Astrocyte (in vitro differentiated cells and primary cell): ENCODE measurements at regions not wholly inside any gene's neighbourhood (a gene's known extent, or its start where the extent isn't known, plus 50 kb on each side); places are given as distances from the start of the nearest gene placed in this dataset.
A peak's percentile ranks its signal among the peaks of the same experiment; 100 is the strongest.

ENCODE experiments used
- DNase-seq: peaks from one replicate; pipeline ENCODE4 v3.0.0-alpha.2; 2010; ENCODE audit warnings: low read depth
- FAIRE-seq: peaks from 2 replicates; lab custom pipeline; 2011; peaks lifted over from hg19 to GRCh38; lab: Jason Lieb, UNC
- H2AFZ ChIP-seq: 2 replicates; pipeline ENCODE4 v1.6.0; 2012; ENCODE audit warnings: low read depth, low read length, inconsistent platforms
- H3K27ac ChIP-seq: 2 replicates; pipeline ENCODE4 v1.5.1; 2011; ENCODE audit warnings: low read depth, low read length, inconsistent platforms
- H3K27me3 ChIP-seq: 2 replicates; pipeline ENCODE4 v1.6.0; 2011; ENCODE audit warnings: low read length, inconsistent platforms; ENCODE audit not compliant: insufficient read depth
- H3K36me3 ChIP-seq: 2 replicates; pipeline ENCODE4 v1.5.1; 2011; ENCODE audit warnings: low read length, inconsistent platforms; ENCODE audit not compliant: insufficient read depth
- H3K4me1 ChIP-seq: 2 replicates; pipeline ENCODE4 v1.5.1; 2011; ENCODE audit warnings: low read length, inconsistent platforms; ENCODE audit not compliant: insufficient read depth
- H3K4me2 ChIP-seq: 2 replicates; pipeline ENCODE4 v1.6.0; 2012; ENCODE audit warnings: low read length, inconsistent platforms
- H3K4me3 ChIP-seq: 2 replicates; pipeline ENCODE4 v1.5.1; 2011; ENCODE audit warnings: low read depth, mild to moderate bottlenecking, low read length, inconsistent platforms; ENCODE audit not compliant: insufficient read depth
- H3K79me2 ChIP-seq: 2 replicates; pipeline ENCODE4 v1.6.0; 2012; ENCODE audit warnings: mild to moderate bottlenecking, low read length, inconsistent platforms; ENCODE audit not compliant: insufficient read depth
- H3K9ac ChIP-seq: 2 replicates; pipeline ENCODE4 v1.6.0; 2012; ENCODE audit warnings: mild to moderate bottlenecking, low read length, inconsistent platforms
- H3K9me3 ChIP-seq: 2 replicates; pipeline ENCODE4 v1.5.1; 2012; ENCODE audit warnings: low read depth, mild to moderate bottlenecking, low read length, inconsistent platforms; ENCODE audit not compliant: insufficient read depth
- H4K20me1 ChIP-seq: 2 replicates; pipeline ENCODE4 v1.6.0; 2012; ENCODE audit warnings: low read length, inconsistent platforms; ENCODE audit not compliant: insufficient read depth
- H3K27ac Mint-ChIP-seq: one replicate; pipeline ENCODE4 v1.8.0; 2021; ENCODE audit warnings: mild to moderate bottlenecking, mixed read lengths; ENCODE audit not compliant: unreplicated experiment
- H3K27me3 Mint-ChIP-seq: one replicate; pipeline ENCODE4 v1.8.0; 2021; ENCODE audit warnings: low read depth, mixed read lengths; ENCODE audit not compliant: unreplicated experiment
- H3K36me3 Mint-ChIP-seq: one replicate; pipeline ENCODE4 v1.8.0; 2021; ENCODE audit warnings: low read depth, mixed read lengths; ENCODE audit not compliant: unreplicated experiment
- H3K4me1 Mint-ChIP-seq: one replicate; pipeline ENCODE4 v1.8.0; 2021; ENCODE audit warnings: low read depth, mixed read lengths; ENCODE audit not compliant: unreplicated experiment
- H3K4me3 Mint-ChIP-seq: one replicate; pipeline ENCODE4 v1.8.0; 2021; ENCODE audit warnings: mild to moderate bottlenecking, moderate library complexity, mixed read lengths; ENCODE audit not compliant: unreplicated experiment
- H3K9me3 Mint-ChIP-seq: one replicate; pipeline ENCODE4 v1.8.0; 2021; ENCODE audit warnings: mild to moderate bottlenecking, mixed read lengths; ENCODE audit not compliant: unreplicated experiment
- CTCF ChIP-seq: IDR thresholded peaks from 2 replicates; pipeline ENCODE4 v1.5.1; 2011; ENCODE audit warnings: low read depth, mild to moderate bottlenecking, inconsistent platforms, low read length, moderate library complexity; ENCODE audit not compliant: insufficient read depth
- EZH2 ChIP-seq: IDR thresholded peaks from 2 replicates; pipeline ENCODE4 v1.6.1; 2012; ENCODE audit warnings: mild to moderate bottlenecking, low read length, inconsistent platforms; ENCODE audit not compliant: insufficient read depth

- no peak overlapping the region for H3K4me3 Mint-ChIP-seq
- Histone ChIP-seq H3K36me3 (no peaks in the 10 kb centered on the region), H3K9me3 (no peaks in the 10 kb centered on the region), H3K79me2 (no peaks in the 10 kb centered on the region), H2AFZ (no peak overlapping the region), H3K27me3 (peaks cover 2% of the 10 kb centered on the region), H3K27ac (no peak overlapping the region), H3K4me1 (no peaks in the 10 kb centered on the region), H3K9ac (no peak overlapping the region), H3K4me3 (no peak overlapping the region), H3K4me2 (no peak overlapping the region), H4K20me1 (no peaks in the 10 kb centered on the region)
- no peaks in the 10 kb centered on the region for H3K36me3 Mint-ChIP-seq
- no peak for FAIRE-seq
- DNase-seq: no peak
- H3K9me3 Mint-ChIP-seq: no peaks in the 10 kb centered on the region
- no peaks in the 10 kb centered on the region for H3K27me3 Mint-ChIP-seq
- H3K27ac Mint-ChIP-seq: no peak overlapping the region
- no peaks in the 10 kb centered on the region for H3K4me1 Mint-ChIP-seq
- TF ChIP-seq CTCF (peak; percentile 53), EZH2 (no peak)
Observed at GRCh38 chr4:12724510-12724909, 759.6 kb downstream of the RAB28 start.

GRCh38 chr4:12723849-12724447 lies 760.2 kb downstream of the RAB28 start:
- Mint-ChIP-seq H3K36me3 (no peaks in the 10 kb centered on the region), H3K4me3 (no peak overlapping the region), H3K27me3 (no peaks in the 10 kb centered on the region), H3K27ac (peak overlapping the region; percentile 11), H3K4me1 (no peaks in the 10 kb centered on the region), H3K9me3 (no peaks in the 10 kb centered on the region)
- Histone ChIP-seq H3K27ac (no peak overlapping the region), H3K79me2 (no peaks in the 10 kb centered on the region), H4K20me1 (no peaks in the 10 kb centered on the region), H3K4me3 (no peak overlapping the region), H3K36me3 (no peaks in the 10 kb centered on the region), H3K9ac (no peak overlapping the region), H3K4me1 (no peaks in the 10 kb centered on the region), H3K27me3 (peaks cover 2% of the 10 kb centered on the region), H3K4me2 (no peak overlapping the region), H3K9me3 (no peaks in the 10 kb centered on the region), H2AFZ (no peak overlapping the region)
- FAIRE-seq (no peak), DNase-seq (no peak)
- TF ChIP-seq CTCF: no peak

- no peaks in the 10 kb centered on the region for H3K36me3 ChIP-seq
- H3K36me3 Mint-ChIP-seq: no peaks in the 10 kb centered on the region
- no peak for FAIRE-seq
Observed at GRCh38 chr4:12716896-12717295, 767.2 kb downstream of the RAB28 start.

More at GRCh38 chr4:12716896-12717295, 767.2 kb downstream of the RAB28 start:
- Histone ChIP-seq H3K4me3 (no peak overlapping the region), H3K4me1 (no peaks in the 10 kb centered on the region), H3K4me2 (no peak overlapping the region), H3K9ac (no peak overlapping the region), H3K27ac (no peak overlapping the region), H2AFZ (no peak overlapping the region), H3K27me3 (no peaks in the 10 kb centered on the region), H3K79me2 (no peaks in the 10 kb centered on the region), H4K20me1 (no peaks in the 10 kb centered on the region), H3K9me3 (no peaks in the 10 kb centered on the region)
- DNase-seq: no peak
- TF ChIP-seq EZH2: no peak
- TF ChIP-seq CTCF: no peak
- Mint-ChIP-seq H3K4me3 (no peak overlapping the region), H3K4me1 (no peaks in the 10 kb centered on the region), H3K27me3 (peaks cover 4% of the 10 kb centered on the region), H3K9me3 (no peaks in the 10 kb centered on the region), H3K27ac (no peak overlapping the region)
